ENCODE measurements at regions not wholly inside any gene's neighbourhood (a gene's known extent, or its start where the extent isn't known, plus 50 kb on each side); places are given as distances from the start of the nearest gene placed in this dataset.

GRCh38 chr1:69499203-69499803 lies 68.4 kb upstream of the LRRC7 start:
- TF ChIP-seq EZH2 (IDR thresholded peaks at IDR 0.05; ENCODE audit: insufficient read depth, poor library complexity, severe bottlenecking) (no peak), EZH2phosphoT487 (IDR thresholded peaks at IDR 0.05; ENCODE audit: insufficient read depth, low read depth) (no peak)

Data from GM23248 (cell line).